Activated CD4-positive, alpha-beta memory T cell treated with anti-CD3 and anti-CD28 coated beads for 36 hours (primary cell): ENCODE measurements at regions not wholly inside any gene's neighbourhood (a gene's known extent, or its start where the extent isn't known, plus 50 kb on each side); places are given as distances from the start of the nearest gene placed in this dataset.
"Not testable (repeated sequence)": the region's sequence is repeated elsewhere in the genome, so short reads cannot be mapped to it uniquely, and the experiment has no call there.

Experiments used
- CTCF ChIA-PET: fragments of 350-600 bp; sonication (Branson Sonifier 250); formaldehyde crosslinking; loops from one replicate; lab custom pipeline; 2021; ENCODE audit warnings: antibody characterized with exemption, inconsistent platforms; lab: Charles Lee
- POLR2A ChIA-PET: fragments of 350-600 bp; sonication (Branson Sonifier 250); formaldehyde crosslinking; loops from one replicate; lab custom pipeline; 2021; ENCODE audit warnings: antibody characterized with exemption; lab: Charles Lee
- DNase-seq: peaks from one replicate; pipeline ENCODE4 v3.0.0-alpha.2; 2020
- H3K27ac Mint-ChIP-seq: one replicate; pipeline ENCODE4 v1.8.0; 2021; ENCODE audit warnings: mixed read lengths
- H3K27me3 Mint-ChIP-seq: one replicate; pipeline ENCODE4 v1.8.0; 2021; ENCODE audit warnings: mixed read lengths
- H3K36me3 Mint-ChIP-seq: one replicate; pipeline ENCODE4 v1.8.0; 2021; ENCODE audit warnings: mixed read lengths
- H3K4me1 Mint-ChIP-seq: one replicate; pipeline ENCODE4 v1.8.0; 2021; ENCODE audit warnings: low read depth, mixed read lengths
- H3K4me3 Mint-ChIP-seq: one replicate; pipeline ENCODE4 v1.8.0; 2021; ENCODE audit warnings: mild to moderate bottlenecking, mixed read lengths
- H3K9me3 Mint-ChIP-seq: one replicate; pipeline ENCODE4 v1.8.0; 2021; ENCODE audit warnings: mixed read lengths
- intact Hi-C: fragments of 100-400 bp; cut with micrococcal nuclease; formaldehyde crosslinking; loops from one replicate; pipeline ENCODE4 v1.15.1; 2023

DNA sequence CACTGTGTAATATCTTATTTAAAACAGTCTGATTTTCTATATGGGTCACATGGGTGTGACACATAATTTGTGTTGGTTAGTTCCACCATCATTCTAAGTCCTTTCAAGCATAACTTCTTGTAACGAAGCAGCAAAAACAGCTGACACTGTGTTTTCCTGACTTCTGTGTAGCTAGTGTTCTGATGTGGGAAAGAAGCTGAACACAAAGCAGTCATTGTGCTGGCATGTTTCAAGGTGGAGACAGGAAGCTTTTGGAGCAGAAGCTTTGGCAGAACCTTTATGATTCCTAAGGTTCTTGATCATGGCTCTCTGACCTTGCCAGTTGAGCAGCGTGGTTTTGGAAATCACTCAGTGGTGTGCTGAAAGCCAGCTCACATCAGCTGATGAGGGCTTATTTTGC lies 351.7 kb upstream of the MDGA2 start:
- intact Hi-C loops: no loop called here
- H3K4me3 Mint-ChIP-seq: no peak overlapping the region
- ChIA-PET POLR2A (no interaction called here), CTCF (no interaction called here)
- no peaks in the 10 kb centered on the region for H3K27me3 Mint-ChIP-seq
- no peak overlapping the region for H3K27ac Mint-ChIP-seq
- no peak for DNase-seq
- H3K9me3 Mint-ChIP-seq: peaks cover 11% of the 10 kb centered on the region
- no peaks in the 10 kb centered on the region for H3K36me3 Mint-ChIP-seq
- no peaks in the 10 kb centered on the region for H3K4me1 Mint-ChIP-seq

DNA sequence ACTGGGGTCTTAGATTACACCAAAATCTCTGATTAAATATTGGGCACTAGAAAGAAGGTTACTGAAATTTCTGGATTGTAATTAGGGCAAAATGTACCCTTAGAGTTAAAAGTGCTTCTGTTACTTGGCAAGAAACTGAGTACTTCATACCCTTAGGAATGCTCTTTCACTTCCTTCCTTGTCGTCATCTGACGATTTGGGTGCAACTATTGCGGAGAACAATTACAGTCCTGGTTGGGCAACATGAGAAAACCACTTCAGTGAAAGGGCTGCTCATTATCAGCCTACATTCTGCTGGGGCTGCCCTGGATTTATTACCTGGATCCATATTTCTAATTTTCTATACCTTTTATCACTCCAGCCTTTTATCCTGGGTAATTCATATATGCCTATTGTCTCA lies 348.5 kb upstream of the MDGA2 start:
- Mint-ChIP-seq H3K9me3 (no peaks in the 10 kb centered on the region), H3K4me3 (no peak overlapping the region), H3K27me3 (no peaks in the 10 kb centered on the region), H3K36me3 (no peaks in the 10 kb centered on the region), H3K27ac (no peak overlapping the region), H3K4me1 (no peaks in the 10 kb centered on the region)
- intact Hi-C loops: no loop called here
- no peak for DNase-seq
- ChIA-PET POLR2A (no interaction called here), CTCF (no interaction called here)

DNA sequence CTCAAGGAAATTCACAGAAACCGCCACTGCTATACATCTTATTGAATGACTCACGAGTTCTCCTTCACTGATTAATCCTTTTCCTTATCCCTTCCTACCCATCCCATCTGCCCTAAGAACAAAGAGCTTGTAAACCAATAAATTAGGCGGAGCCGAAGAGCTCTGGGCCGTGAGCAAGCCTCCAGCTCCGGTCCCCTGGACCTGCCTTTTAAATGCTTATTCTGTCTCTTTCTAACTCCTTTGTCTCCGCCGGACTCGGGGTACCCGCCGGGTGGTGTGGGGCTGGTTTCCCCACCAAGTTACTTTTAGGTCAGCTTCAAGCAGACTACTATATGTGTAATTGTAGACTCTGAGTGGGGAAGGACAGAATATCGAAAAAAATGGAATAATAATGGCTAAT lies 336.1 kb upstream of the MDGA2 start:
- not testable (repeated sequence) for H3K27me3 Mint-ChIP-seq

DNA sequence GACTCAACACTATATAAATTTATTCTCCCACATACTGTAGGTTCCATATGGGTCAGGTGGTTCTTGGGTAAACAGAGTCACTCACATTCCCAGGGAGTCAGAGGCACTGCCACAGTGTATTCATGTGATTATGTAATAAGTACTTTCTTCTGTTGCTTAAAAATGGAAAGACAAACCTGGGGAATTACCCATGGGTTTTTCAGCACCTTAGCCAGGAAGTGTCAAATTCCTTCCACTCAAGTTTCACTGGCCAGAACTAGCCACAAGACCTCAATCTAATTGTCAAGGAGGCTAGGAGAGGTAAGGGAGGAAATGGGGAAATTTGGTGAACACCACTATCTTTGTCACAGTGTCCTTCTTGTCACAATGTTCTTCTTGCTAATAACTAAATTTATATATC lies 333.2 kb upstream of the MDGA2 start:
- H3K9me3 Mint-ChIP-seq: peaks cover 5% of the 10 kb centered on the region
- no peak overlapping the region for H3K4me3 Mint-ChIP-seq
- no peaks in the 10 kb centered on the region for H3K27me3 Mint-ChIP-seq
- ChIA-PET POLR2A (no interaction called here), CTCF (no interaction called here)
- intact Hi-C loops: no loop called here
- H3K4me1 Mint-ChIP-seq: no peaks in the 10 kb centered on the region
- no peaks in the 10 kb centered on the region for H3K36me3 Mint-ChIP-seq
- DNase-seq: no peak
- no peak overlapping the region for H3K27ac Mint-ChIP-seq

More for the DNA sequence above, 336.1 kb upstream of the MDGA2 start:
- intact Hi-C loops, H3K27ac Mint-ChIP-seq, DNase-seq, CTCF ChIA-PET, H3K4me3 Mint-ChIP-seq, POLR2A ChIA-PET, H3K36me3 Mint-ChIP-seq, H3K9me3 Mint-ChIP-seq, H3K4me1 Mint-ChIP-seq: not testable (repeated sequence)

DNA sequence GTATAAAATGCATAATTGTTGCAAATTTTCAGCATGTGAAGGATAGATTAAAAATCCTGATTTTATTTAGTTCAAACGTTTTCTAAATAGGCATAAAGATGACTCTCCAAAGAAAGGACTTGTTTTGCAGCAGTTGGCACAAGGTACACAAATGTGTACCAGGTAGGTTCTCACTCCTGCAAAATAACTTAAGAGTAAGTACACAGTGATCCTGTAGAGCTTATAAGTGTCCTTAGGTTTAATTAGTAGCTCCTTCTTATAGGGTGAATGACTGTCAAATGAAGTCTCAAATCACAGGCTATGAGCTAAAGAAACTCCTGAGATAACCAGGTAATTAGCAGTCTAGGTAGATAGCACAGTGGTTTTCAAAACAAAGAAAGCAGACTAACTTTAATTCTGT lies 330.6 kb upstream of the MDGA2 start:
- no peak for DNase-seq
- no peak overlapping the region for H3K27ac Mint-ChIP-seq
- no peaks in the 10 kb centered on the region for H3K4me1 Mint-ChIP-seq
- CTCF ChIA-PET: no interaction called here
- intact Hi-C loops: no loop called here
- H3K36me3 Mint-ChIP-seq: no peaks in the 10 kb centered on the region
- POLR2A ChIA-PET: no interaction called here
- peaks cover 3% of the 10 kb centered on the region for H3K9me3 Mint-ChIP-seq
- no peaks in the 10 kb centered on the region for H3K27me3 Mint-ChIP-seq
- H3K4me3 Mint-ChIP-seq: no peak overlapping the region

DNA sequence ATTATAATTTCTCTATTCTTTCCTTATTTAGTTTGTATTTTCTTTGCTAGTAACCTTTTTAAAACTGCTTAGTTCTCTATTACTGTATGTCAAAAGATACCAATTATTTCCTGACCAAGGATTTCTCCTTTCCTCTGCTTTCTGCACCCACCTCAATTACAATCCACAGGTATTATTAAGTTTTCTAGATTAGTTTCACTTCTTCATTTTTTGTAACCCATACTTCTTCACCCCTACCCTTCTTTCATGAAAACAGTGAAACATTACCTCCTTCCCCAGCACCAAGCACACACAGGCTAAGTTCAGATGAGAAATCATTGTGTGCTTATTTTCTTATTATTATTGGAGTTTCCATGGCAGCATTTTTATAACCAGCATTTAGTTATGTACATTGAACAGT lies 318.5 kb upstream of the MDGA2 start:
- H3K9me3 Mint-ChIP-seq: peaks cover 22% of the 10 kb centered on the region
- ChIA-PET CTCF (no interaction called here), POLR2A (no interaction called here)
- DNase-seq: no peak
- H3K27me3 Mint-ChIP-seq: no peaks in the 10 kb centered on the region
- no peak overlapping the region for H3K4me3 Mint-ChIP-seq
- H3K27ac Mint-ChIP-seq: no peak overlapping the region
- H3K36me3 Mint-ChIP-seq: no peaks in the 10 kb centered on the region
- H3K4me1 Mint-ChIP-seq: no peaks in the 10 kb centered on the region
- intact Hi-C loops: no loop called here

DNA sequence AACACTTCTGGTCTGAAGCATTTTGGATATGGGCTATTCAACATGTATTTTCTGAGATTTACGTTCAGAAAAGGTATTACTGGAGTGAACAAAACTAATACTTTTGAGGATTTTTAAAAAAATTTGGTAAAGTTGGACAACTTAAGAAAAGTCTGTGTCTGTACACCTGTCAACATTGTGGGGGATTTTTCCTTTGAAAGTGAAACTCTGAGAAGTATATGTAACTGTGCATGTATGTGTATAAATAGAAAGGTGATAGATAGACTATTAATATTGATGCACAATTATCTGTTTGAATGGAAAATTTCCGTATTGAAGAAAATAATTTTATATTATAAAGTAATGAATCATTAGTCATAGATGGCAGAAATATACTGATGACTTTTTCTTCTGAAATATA lies 312.8 kb upstream of the MDGA2 start:
- ChIA-PET CTCF (no interaction called here), POLR2A (no interaction called here)
- H3K27ac Mint-ChIP-seq: no peak overlapping the region
- no peaks in the 10 kb centered on the region for H3K4me1 Mint-ChIP-seq
- H3K27me3 Mint-ChIP-seq: no peaks in the 10 kb centered on the region
- no peaks in the 10 kb centered on the region for H3K36me3 Mint-ChIP-seq
- peaks cover 9% of the 10 kb centered on the region for H3K9me3 Mint-ChIP-seq
- no peak for DNase-seq
- H3K4me3 Mint-ChIP-seq: no peak overlapping the region
- intact Hi-C loops: no loop called here

DNA sequence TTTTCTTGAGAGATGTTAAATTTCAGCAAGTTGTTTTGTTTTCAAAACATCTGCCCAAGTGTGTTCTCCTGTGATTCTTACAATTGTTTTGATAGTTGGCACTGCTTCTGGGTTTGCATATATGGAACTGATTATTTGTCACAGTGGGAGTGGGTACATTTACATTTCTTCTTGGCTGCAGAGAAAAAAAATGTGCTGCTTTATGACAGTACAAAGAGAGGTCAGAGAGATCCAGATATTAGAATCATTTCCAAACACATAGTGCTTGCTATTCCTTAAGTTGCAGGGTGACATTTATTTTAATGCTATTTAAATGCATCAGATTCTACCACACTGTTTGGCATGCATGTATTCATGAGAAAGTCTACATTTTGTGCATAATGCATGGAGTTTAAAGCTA lies 303.5 kb upstream of the MDGA2 start:
- DNase-seq: no peak
- Mint-ChIP-seq H3K4me1 (no peaks in the 10 kb centered on the region), H3K27me3 (no peaks in the 10 kb centered on the region), H3K27ac (no peak overlapping the region), H3K36me3 (no peaks in the 10 kb centered on the region), H3K4me3 (no peak overlapping the region), H3K9me3 (peaks cover 2% of the 10 kb centered on the region)
- ChIA-PET POLR2A (no interaction called here), CTCF (no interaction called here)
- intact Hi-C loops: no loop called here

DNA sequence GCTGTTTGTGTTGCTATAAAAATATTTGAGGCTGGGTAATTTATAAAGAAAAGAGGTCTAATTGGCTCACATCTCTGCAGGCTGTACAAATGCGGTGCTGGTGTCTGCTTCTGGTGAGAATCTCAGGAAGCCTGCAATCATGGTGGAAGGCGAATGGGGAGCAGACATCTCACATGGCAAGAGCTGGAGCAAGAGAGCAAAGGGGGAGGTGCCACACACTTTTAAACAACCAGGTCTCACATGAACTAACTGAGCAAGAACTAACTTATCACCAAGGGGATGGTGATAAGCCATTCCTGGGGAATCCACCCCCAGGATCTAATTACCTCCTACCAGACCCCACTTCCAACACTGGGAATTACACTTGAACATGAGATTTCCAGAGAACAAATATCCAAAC lies 300.7 kb upstream of the MDGA2 start:
- CTCF ChIA-PET: no interaction called here
- H3K4me1 Mint-ChIP-seq: no peaks in the 10 kb centered on the region
- intact Hi-C loops: no loop called here
- no peaks in the 10 kb centered on the region for H3K36me3 Mint-ChIP-seq
- H3K4me3 Mint-ChIP-seq: no peak overlapping the region
- peaks cover 16% of the 10 kb centered on the region for H3K9me3 Mint-ChIP-seq
- POLR2A ChIA-PET: no interaction called here
- H3K27ac Mint-ChIP-seq: no peak overlapping the region
- DNase-seq: no peak
- H3K27me3 Mint-ChIP-seq: no peaks in the 10 kb centered on the region

DNA sequence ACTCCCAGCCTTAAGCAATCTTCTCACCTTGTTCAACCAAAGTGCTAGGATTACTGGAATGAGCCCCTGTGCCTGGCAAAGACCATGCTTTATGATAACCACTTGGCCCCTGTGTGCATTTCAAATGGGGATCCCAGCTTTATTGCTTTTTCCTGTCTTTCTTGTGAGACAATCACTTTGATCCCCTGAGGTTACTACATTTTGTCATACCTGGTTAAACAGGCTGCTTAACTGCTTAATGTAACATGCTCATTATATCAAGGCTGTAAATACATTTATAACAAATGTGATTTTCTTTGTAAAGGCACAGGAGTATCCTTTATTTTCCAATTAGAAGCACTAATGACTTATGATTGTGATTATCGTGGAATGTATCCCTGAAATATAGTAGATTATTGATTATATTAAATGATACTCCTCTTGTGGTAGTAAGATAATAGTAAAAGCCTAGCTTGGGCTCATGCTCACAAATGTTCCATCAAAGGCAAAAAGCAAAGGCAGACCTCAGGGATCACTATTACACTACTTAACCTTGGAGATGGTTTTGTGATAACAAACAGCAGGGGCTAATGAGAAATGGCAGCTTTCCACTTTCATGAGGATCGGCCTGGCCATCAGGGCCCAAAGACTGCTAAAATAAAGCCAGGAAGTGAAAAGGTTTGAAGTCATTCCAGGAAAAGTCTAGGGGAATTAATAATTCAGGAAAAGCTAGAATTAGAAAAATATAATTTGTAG lies 290.8 kb upstream of the MDGA2 start:
- intact Hi-C loops: no loop called here
- H3K4me1 Mint-ChIP-seq: no peaks in the 10 kb centered on the region
- no peak for DNase-seq
- no peaks in the 10 kb centered on the region for H3K27me3 Mint-ChIP-seq
- CTCF ChIA-PET: no interaction called here
- POLR2A ChIA-PET: no interaction called here
- H3K4me3 Mint-ChIP-seq: no peak overlapping the region
- no peak overlapping the region for H3K27ac Mint-ChIP-seq
- peaks cover 8% of the 10 kb centered on the region for H3K9me3 Mint-ChIP-seq
- H3K36me3 Mint-ChIP-seq: no peaks in the 10 kb centered on the region

DNA sequence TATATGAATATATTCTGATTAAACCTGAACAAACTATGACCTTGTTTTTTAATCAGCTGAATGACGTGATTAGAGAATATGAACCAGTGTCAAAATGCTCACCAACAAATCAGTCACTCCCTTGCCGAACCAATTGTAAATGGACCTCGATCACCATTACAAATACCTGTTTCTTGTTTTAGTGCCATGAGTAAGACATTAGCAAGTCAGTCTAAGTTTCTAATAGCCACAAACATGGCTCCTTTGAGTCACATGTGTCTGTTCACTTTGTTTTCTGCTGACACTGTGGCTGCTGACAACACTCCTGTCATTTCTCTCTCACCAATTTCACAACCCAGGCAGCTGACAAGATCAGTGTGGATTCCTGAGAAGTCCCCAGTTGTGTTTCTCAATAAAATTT lies 286.2 kb upstream of the MDGA2 start:
- ChIA-PET CTCF (no interaction called here), POLR2A (no interaction called here)
- H3K4me3 Mint-ChIP-seq: no peak overlapping the region
- intact Hi-C loops: no loop called here
- no peaks in the 10 kb centered on the region for H3K27me3 Mint-ChIP-seq
- H3K9me3 Mint-ChIP-seq: no peaks in the 10 kb centered on the region
- no peaks in the 10 kb centered on the region for H3K36me3 Mint-ChIP-seq
- no peak overlapping the region for H3K27ac Mint-ChIP-seq
- H3K4me1 Mint-ChIP-seq: no peaks in the 10 kb centered on the region
- no peak for DNase-seq

DNA sequence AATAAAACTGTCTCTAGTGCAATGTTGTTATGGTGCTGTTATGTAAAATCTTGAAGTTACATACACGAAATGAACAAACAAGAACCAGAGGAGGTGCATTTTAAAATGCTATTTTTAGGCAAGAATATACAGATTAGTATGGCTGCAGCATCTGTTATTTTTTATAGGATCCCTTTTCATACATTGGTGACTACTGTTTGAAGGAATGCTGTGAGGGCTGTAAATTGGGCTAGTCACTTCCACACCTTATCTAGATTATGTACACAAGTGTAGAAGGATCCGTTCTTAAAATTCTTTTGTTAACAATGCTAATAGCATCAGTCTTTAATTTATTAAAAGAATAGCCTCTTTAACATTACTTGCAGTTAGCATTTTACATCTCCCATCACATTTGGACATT lies 284.3 kb upstream of the MDGA2 start:
- H3K27me3 Mint-ChIP-seq: no peaks in the 10 kb centered on the region
- H3K9me3 Mint-ChIP-seq: no peaks in the 10 kb centered on the region
- H3K4me3 Mint-ChIP-seq: no peak overlapping the region
- no peaks in the 10 kb centered on the region for H3K4me1 Mint-ChIP-seq
- no peak overlapping the region for H3K27ac Mint-ChIP-seq
- no peaks in the 10 kb centered on the region for H3K36me3 Mint-ChIP-seq
- ChIA-PET POLR2A (no interaction called here), CTCF (no interaction called here)
- no peak for DNase-seq
- intact Hi-C loops: no loop called here

DNA sequence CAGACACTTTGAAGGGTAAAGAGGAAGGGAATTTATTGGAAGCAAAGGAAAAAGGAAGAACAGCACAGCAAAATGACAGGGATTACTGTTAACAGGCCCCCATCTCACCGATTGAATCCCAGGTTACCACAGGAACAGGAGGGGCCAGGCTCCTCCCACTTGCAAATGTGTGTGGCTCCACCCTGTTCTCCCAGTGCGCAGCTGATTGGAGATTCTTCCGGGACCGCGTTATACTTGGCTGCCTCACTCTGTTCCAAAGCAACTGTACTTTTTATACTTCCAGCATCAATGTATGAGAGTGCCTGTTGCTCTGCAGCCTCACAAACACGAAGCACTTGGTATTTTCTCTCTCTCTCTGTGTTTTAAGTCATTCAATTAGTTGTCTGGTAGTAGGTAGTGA lies 273.6 kb upstream of the MDGA2 start:
- Mint-ChIP-seq H3K27ac (no peak overlapping the region), H3K27me3 (no peaks in the 10 kb centered on the region), H3K9me3 (peaks cover 8% of the 10 kb centered on the region), H3K4me3 (no peak overlapping the region), H3K4me1 (no peaks in the 10 kb centered on the region), H3K36me3 (no peaks in the 10 kb centered on the region)
- intact Hi-C loops: no loop called here
- POLR2A ChIA-PET: no interaction called here
- CTCF ChIA-PET: no interaction called here
- DNase-seq: no peak
